Adrenal gland (tissue), 9 donors: ENCODE measurements at regions not wholly inside any gene's neighbourhood (a gene's known extent, or its start where the extent isn't known, plus 50 kb on each side); places are given as distances from the start of the nearest gene placed in this dataset.
A peak's percentile ranks its signal among the peaks of the same experiment; 100 is the strongest.
"Not testable (repeated sequence)": the region's sequence is repeated elsewhere in the genome, so short reads cannot be mapped to it uniquely, and the experiment has no call there.

ENCODE experiments used
- DNase-seq, 7 donors: peaks; one replicate each; pipeline ENCODE4 v3.0.0-alpha.2; 2019 to 2020
- H3K27ac ChIP-seq, 5 donors: fragments of 200-600 bp; sonication (generic) in 4 of 5; 1 replicate in 3 of 5; 2 replicates in 2 of 5; pipeline versions ENCODE4 v1.5.1 to v1.8.0; 2016 to 2020; ENCODE audit warnings: mild to moderate bottlenecking in 1 of 5
- H3K27me3 ChIP-seq: fragments of 200-600 bp; 2 replicates; pipeline ENCODE4 v1.8.0; 2021
- H3K36me3 ChIP-seq, 2 donors: fragments of 200-600 bp; replicated peaks in 1 of 2; 1 replicate in 1 of 2; 2 replicates in 1 of 2; pipeline versions ENCODE4 v1.5.1 to v1.8.0; 2018 to 2022
- H3K4me1 ChIP-seq, 2 donors: fragments of 200-600 bp; replicated peaks in 1 of 2; 1 replicate in 1 of 2; 2 replicates in 1 of 2; pipeline versions ENCODE4 v1.5.1 to v1.8.0; 2018 to 2021
- H3K4me3 ChIP-seq, 4 donors: fragments of 200-600 bp; sonication (generic) in 3 of 4; one replicate each; pipeline ENCODE4 v1.5.1; 2016 to 2018
- H3K9me3 ChIP-seq, 3 donors: fragments of 200-600 bp; sonication (generic) in 1 of 3; replicated peaks in 1 of 3; 1 replicate in 2 of 3; 2 replicates in 1 of 3; pipeline versions ENCODE4 v1.5.1 to v1.8.0; 2016 to 2021
- POLR2A ChIP-seq, 2 donors: fragments of 450-650 bp; IDR thresholded peaks; one replicate each; pipeline ENCODE4 v1.6.1; 2017; ENCODE audit warnings: antibody characterized with exemption in 2 of 2, mild to moderate bottlenecking in 2 of 2, moderate library complexity in 1 of 2
- WGBS, 4 donors: extraction: QIAGEN DNeasy Blood & Tissue Kit in 2 of 4; methylation state at CpG; one replicate each; pipeline versions ENCODE4 v1.1.5 to v1.1.7; 2013 to 2017; 5-methylcytosine and 5-hydroxymethylcytosine counted together
- intact Hi-C, 2 donors: fragments of 100-400 bp; cut with DNase I; formaldehyde crosslinking; loops; one replicate each; pipeline versions ENCODE4 v1.14.1 to v1.15.0; 2022 to 2023
- TF ChIP-seq, protein P1 (sequence below), 6 experiments: fragments of 450-650 bp in 4 of 6; fragments of 200-600 bp in 2 of 6; sonication (generic) in 1 of 6; IDR thresholded peaks; 1 replicate in 5 of 6; 2 replicates in 1 of 6; pipeline versions ENCODE4 v1.5.1 to v1.8.0; 2016 to 2021; ENCODE audit warnings: antibody characterized with exemption in 6 of 6, mild to moderate bottlenecking in 2 of 6, moderate library complexity in 1 of 6
- donor health status: healthy with polysubstance abuse.
- donor health status: Bipolar disorder and iron deficiency.
- donor health status: DM: yes; HTN: yes; CAD: no.
- donor health status: DM: no; HTN: no; CAD: no.
- donor health status: DM: no; HTN: no; CAD: no.

DNA sequence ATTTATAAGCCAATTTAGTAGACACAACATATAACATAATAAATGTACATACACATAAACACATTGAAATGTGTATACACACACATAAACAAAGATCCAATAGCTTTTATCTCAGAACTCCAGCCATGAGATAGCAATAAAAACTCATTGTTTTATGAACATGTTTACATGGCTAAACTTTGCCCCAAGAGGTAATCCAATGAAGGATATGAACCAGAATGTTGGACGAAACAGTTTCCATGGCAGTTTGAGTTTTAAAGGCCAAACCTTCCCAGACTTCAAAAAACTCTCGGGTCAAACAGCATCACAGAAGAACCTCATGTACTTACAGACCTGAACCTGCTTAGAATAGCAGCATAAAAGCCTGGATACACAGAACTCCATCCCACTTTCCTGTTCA lies 97.2 kb upstream of the WDR75 start:
- 86 to 94% (median 89%) methylated on average over 2 of the region's 2 CpGs for WGBS, 4 donors
- H3K36me3 ChIP-seq: no peaks in the 10 kb centered on the region
- H3K4me1 ChIP-seq: peaks cover 0 to 15% of the 10 kb centered on the region in 2 donors
- no peak for TF ChIP-seq POLR2A (IDR thresholded peaks at IDR 0.05)
- TF ChIP-seq, protein P1, sequence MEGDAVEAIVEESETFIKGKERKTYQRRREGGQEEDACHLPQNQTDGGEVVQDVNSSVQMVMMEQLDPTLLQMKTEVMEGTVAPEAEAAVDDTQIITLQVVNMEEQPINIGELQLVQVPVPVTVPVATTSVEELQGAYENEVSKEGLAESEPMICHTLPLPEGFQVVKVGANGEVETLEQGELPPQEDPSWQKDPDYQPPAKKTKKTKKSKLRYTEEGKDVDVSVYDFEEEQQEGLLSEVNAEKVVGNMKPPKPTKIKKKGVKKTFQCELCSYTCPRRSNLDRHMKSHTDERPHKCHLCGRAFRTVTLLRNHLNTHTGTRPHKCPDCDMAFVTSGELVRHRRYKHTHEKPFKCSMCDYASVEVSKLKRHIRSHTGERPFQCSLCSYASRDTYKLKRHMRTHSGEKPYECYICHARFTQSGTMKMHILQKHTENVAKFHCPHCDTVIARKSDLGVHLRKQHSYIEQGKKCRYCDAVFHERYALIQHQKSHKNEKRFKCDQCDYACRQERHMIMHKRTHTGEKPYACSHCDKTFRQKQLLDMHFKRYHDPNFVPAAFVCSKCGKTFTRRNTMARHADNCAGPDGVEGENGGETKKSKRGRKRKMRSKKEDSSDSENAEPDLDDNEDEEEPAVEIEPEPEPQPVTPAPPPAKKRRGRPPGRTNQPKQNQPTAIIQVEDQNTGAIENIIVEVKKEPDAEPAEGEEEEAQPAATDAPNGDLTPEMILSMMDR (IDR thresholded peaks at IDR 0.05): no peak
- intact Hi-C loops: loop anchor here in 1 of 2 donors (10.0 kb wide), 1 partner anchor 249 kb away; no protein-coding TSS in a partner anchor
- H3K27ac ChIP-seq: no peak overlapping the region
- H3K4me3 ChIP-seq: no peak overlapping the region
- H3K9me3 ChIP-seq: no peaks in the 10 kb centered on the region
- no peak for DNase-seq
- no peaks in the 10 kb centered on the region for H3K27me3 ChIP-seq

DNA sequence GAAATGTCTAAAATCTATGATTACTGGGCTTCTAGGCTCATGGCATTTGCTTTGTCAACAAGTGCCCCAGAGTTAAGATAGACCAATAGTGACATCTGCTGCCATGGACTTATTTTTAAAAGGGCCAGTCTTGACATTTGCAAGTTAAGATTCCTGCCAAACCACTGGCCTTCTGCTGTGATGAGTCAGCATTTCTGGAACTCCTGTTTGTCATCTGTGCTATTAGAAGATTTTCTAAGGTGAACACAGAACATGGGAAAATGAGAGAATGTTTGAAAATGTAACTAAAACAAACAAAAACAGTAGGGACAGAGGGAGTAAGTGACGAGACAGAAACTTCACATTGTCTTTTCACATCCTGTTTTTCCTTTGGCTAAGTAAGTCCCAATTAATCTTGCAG lies 93.7 kb upstream of the WDR75 start:
- Histone ChIP-seq H3K27me3 (no peaks in the 10 kb centered on the region), H3K4me1 (peaks cover 0 to 15% of the 10 kb centered on the region in 2 donors), H3K36me3 (no peaks in the 10 kb centered on the region), H3K27ac (peak overlapping the region in 4 of 5 donors; percentile 30 to 79 (median 72)), H3K9me3 (no peaks in the 10 kb centered on the region), H3K4me3 (no peak overlapping the region)
- WGBS, 4 donors: 5 to 17% (median 8%) methylated on average over 1 of the region's 1 CpG
- TF ChIP-seq, protein P1 (IDR thresholded peaks at IDR 0.05): peak in 3 of 6 experiments; percentile 39 to 62 (median 50)
- no peak for TF ChIP-seq POLR2A (IDR thresholded peaks at IDR 0.05)
- DNase-seq: peak; percentile 60 to 84 (median 73)
- intact Hi-C loops: loop anchor here in 1 of 2 donors (10.0 kb wide), 1 partner anchor 253 kb away; no protein-coding TSS in a partner anchor

DNA sequence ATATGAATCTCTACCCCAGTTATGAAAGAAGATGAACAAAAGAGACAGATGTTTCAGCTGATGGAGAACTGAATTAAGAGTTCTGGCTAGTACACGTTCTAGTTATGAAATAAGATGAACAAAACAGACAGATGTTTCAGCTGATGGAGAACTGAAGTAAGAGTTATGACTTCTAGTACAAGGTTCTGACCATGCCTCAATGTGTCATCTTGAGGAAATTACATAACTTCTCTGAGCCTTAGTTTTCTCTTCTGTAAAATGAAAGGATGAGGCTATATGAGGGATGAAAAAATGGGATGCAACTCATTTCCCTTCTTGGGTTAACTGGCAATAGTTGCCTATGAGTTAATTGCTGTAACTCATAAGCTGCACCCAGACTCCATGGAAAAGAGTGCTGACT lies 92.9 kb upstream of the WDR75 start:
- Histone ChIP-seq H3K4me3 (no peak overlapping the region), H3K36me3 (no peaks in the 10 kb centered on the region), H3K27ac (peak overlapping the region in 3 of 5 donors; percentile 30 to 79 (median 76)), H3K27me3 (no peaks in the 10 kb centered on the region), H3K4me1 (peaks cover 0 to 15% of the 10 kb centered on the region in 2 donors), H3K9me3 (no peaks in the 10 kb centered on the region)
- intact Hi-C loops: loop anchor here in 1 of 2 donors (10.0 kb wide), 1 partner anchor 254 kb away; no protein-coding TSS in a partner anchor
- no peak for TF ChIP-seq POLR2A (IDR thresholded peaks at IDR 0.05)
- TF ChIP-seq, protein P1 (IDR thresholded peaks at IDR 0.05): no peak
- 46 to 62% (median 51%) methylated on average over 1 of the region's 1 CpG for WGBS, 4 donors
- DNase-seq: no peak

DNA sequence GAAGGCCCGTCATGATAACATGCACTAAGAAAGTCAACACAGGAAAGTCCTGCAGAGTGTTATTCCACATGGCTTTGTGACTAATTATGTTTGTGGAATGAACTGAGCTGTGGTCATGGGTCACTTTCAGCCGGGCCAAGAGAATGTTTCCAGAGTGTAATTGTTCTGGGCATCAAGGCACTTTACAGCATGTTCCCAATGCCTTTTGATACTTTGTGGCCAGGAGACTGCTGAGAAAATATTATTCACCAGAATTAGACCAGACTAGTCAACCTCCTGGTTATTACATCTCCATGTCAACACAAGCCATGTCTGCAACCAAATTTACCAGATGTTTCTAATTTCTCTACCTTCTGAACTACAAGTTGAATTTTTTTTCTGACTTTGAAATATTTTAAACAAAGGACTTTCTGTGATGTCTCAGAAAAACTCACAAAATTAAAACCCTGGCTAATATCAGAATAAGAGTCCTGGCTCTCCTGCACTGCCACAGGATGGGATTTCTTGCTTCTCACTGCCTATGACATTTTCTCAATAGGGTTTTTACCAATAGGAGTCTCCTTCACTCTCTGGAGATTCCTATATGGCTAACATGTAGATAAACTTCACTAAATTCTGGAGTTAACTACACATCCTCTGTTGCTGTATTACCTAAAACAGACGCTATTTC lies 90.6 kb upstream of the WDR75 start:
- H3K27ac ChIP-seq: peak overlapping the region in 1 of 5 donors; percentile 7
- DNase-seq: peak in 1 of 7 donors; percentile 7
- intact Hi-C loops: loop anchor here in 1 of 2 donors (10.0 kb wide), 1 partner anchor 54 kb away; no protein-coding TSS in a partner anchor
- H3K4me3 ChIP-seq: no peak overlapping the region
- H3K9me3 ChIP-seq: no peaks in the 10 kb centered on the region
- H3K36me3 ChIP-seq: no peaks in the 10 kb centered on the region
- TF ChIP-seq, protein P1 (IDR thresholded peaks at IDR 0.05): no peak
- TF ChIP-seq POLR2A (IDR thresholded peaks at IDR 0.05): no peak
- H3K27me3 ChIP-seq: no peaks in the 10 kb centered on the region
- WGBS, 4 donors: 42 to 73% (median 60%) methylated on average over 3 of the region's 3 CpGs
- peaks cover 0 to 15% of the 10 kb centered on the region in 2 donors for H3K4me1 ChIP-seq

DNA sequence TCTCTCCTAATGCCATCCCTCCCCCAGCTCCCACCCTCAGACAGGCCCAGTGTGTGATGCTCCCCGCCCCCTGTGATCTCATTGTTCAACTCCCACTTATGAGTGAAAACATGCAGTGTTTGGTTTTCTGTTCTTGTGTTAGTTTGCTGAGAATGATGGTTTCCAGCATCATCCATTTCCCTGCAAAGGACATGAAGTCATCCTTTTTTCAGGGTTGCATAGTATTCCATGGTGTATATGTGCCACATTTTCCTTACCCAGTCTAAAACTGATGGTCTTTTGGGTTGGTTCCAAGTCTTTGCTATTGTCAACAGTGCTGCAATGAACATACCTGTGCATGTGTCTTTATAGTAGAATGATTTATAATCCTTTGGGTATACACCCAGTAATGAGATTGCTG lies 89.3 kb upstream of the WDR75 start:
- H3K9me3 ChIP-seq, H3K27me3 ChIP-seq, H3K36me3 ChIP-seq, H3K27ac ChIP-seq, H3K4me3 ChIP-seq, DNase-seq: not testable (repeated sequence)
- peaks cover 0 to 13% of the 10 kb centered on the region in 2 donors for H3K4me1 ChIP-seq
- WGBS, 4 donors: 91 to 100% (median 95%) methylated on average over 1 of the region's 1 CpG
- intact Hi-C loops: loop anchor here in 1 of 2 donors (10.0 kb wide), 1 partner anchor 53 kb away; no protein-coding TSS in a partner anchor

DNA sequence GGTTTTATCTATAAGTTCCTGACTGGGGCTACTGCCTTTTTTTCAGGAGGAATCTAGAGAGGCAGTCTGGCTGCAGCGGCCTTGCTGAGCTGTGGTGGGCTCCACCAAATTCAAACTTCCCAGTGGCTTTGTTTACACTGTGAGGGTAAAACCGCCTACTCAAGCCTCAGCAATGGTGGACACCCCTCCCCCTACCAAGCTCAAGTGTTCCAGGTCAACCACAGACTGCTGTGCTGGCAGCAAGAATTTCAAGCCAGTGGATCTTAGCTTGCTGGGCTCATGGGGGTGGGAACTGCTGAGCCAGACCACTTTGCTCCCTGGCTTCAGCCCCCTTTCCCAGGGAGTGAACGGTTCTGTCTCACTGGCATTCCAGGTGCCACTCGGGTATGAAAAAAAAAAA lies 83.9 kb upstream of the WDR75 start:
- H3K27ac ChIP-seq: not testable (repeated sequence)
- intact Hi-C loops: loop anchor here in 1 of 2 donors (10.0 kb wide), 1 partner anchor 47 kb away; no protein-coding TSS in a partner anchor
- WGBS, 4 donors: 86 to 93% (median 88%) methylated on average over 4 of the region's 4 CpGs

More for the DNA sequence above, 83.9 kb upstream of the WDR75 start:
- not testable (repeated sequence) for H3K4me3 ChIP-seq, H3K4me1 ChIP-seq, H3K9me3 ChIP-seq, H3K27me3 ChIP-seq, H3K36me3 ChIP-seq, DNase-seq
